Loucy (cell line): ENCODE measurements at regions not wholly inside any gene's neighbourhood (a gene's known extent, or its start where the extent isn't known, plus 50 kb on each side); places are given as distances from the start of the nearest gene placed in this dataset.

Experiments
- H2AFZ ChIP-seq: fragments of 200-600 bp; sonication (generic); 2 replicates; pipeline ENCODE4 v1.6.0; 2016; ENCODE audit warnings: antibody characterized with exemption, mild to moderate bottlenecking, low read length, moderate library complexity
- H3F3A ChIP-seq: fragments of 200-600 bp; 2 replicates; pipeline ENCODE4 v1.6.0; 2016; ENCODE audit warnings: antibody characterized with exemption, low read depth, mild to moderate bottlenecking
- H3K27me3 ChIP-seq: fragments of 200-600 bp; sonication (generic); 2 replicates; pipeline ENCODE4 v1.6.1; 2014; ENCODE audit warnings: low read length, mild to moderate bottlenecking; ENCODE audit not compliant: insufficient read depth, poor library complexity, severe bottlenecking
- H3K36me3 ChIP-seq: fragments of 200-600 bp; sonication (generic); 2 replicates; pipeline ENCODE4 v1.6.1; 2016; ENCODE audit warnings: low read length; ENCODE audit not compliant: insufficient read depth
- H3K4me1 ChIP-seq: fragments of 200-600 bp; sonication (generic); 2 replicates; pipeline ENCODE4 v1.5.1; 2014; ENCODE audit warnings: low read length, mild to moderate bottlenecking; ENCODE audit not compliant: insufficient read depth, poor library complexity, severe bottlenecking
- H3K4me2 ChIP-seq: fragments of 200-600 bp; sonication (generic); 2 replicates; pipeline ENCODE4 v1.6.0; 2014; ENCODE audit warnings: antibody characterized with exemption, low read length, low read depth, mild to moderate bottlenecking; ENCODE audit not compliant: poor library complexity, severe bottlenecking
- H3K4me3 ChIP-seq: fragments of 200-600 bp; sonication (generic); 2 replicates; pipeline ENCODE4 v1.5.1; 2014; ENCODE audit warnings: low read length, mild to moderate bottlenecking, mixed read lengths; ENCODE audit not compliant: poor library complexity, severe bottlenecking
- H3K79me2 ChIP-seq: fragments of 200-600 bp; sonication (generic); 2 replicates; pipeline ENCODE4 v1.6.1; 2014; ENCODE audit warnings: low read length; ENCODE audit not compliant: insufficient read depth
- H3K9ac ChIP-seq: fragments of 200-600 bp; sonication (generic); 2 replicates; pipeline ENCODE4 v1.6.0; 2014; ENCODE audit warnings: mild to moderate bottlenecking, low read depth, low read length, moderate library complexity; ENCODE audit not compliant: poor library complexity, severe bottlenecking
- H3K9me2 ChIP-seq: fragments of 200-600 bp; sonication (generic); replicated peaks from 2 replicates; pipeline ENCODE4 v1.6.1; 2016; ENCODE audit warnings: low read depth, low read length, mixed read lengths
- H3K9me3 ChIP-seq: fragments of 200-600 bp; sonication (generic); 2 replicates; pipeline ENCODE4 v1.6.1; 2014; ENCODE audit warnings: mild to moderate bottlenecking, antibody characterized with exemption, low read length, low read depth; ENCODE audit not compliant: insufficient read depth
- H4K20me1 ChIP-seq: fragments of 200-600 bp; sonication (generic); 2 replicates; pipeline ENCODE4 v1.6.0; 2014; ENCODE audit warnings: antibody characterized with exemption, low read length, mild to moderate bottlenecking; ENCODE audit not compliant: insufficient read depth, poor library complexity, severe bottlenecking
- CTCF ChIP-seq: fragments of 200-600 bp; sonication (generic); conservative IDR thresholded peaks from 2 replicates; pipeline ENCODE4 v1.5.1; 2014; ENCODE audit warnings: mild to moderate bottlenecking, antibody characterized with exemption, low read length
- EZH2phosphoT487 ChIP-seq: fragments of 200-600 bp; IDR thresholded peaks from 2 replicates; pipeline ENCODE4 v1.6.1; 2018; ENCODE audit warnings: antibody characterized with exemption, mild to moderate bottlenecking, moderate library complexity, borderline replicate concordance

DNA sequence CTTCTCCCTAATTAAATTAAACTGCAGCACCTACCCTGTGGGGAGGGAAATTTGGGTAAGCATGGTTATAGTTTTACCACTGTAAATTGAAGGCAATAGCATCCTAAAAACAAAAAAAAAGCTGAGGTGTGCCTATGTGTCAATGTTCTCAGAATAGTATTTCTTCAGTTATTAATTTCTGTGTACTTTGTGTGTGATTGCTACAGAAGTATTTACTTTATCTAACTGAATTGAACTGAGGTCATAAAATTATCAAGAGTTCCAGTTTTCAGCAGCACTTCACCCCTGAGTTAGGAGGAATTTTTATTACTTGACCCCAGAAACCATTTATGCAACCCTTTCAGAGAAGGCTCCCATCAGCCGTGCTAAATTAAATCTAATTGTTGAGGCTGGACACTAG, 333.6 kb upstream of the ALCAM start:
- no peaks in the 10 kb centered on the region for H3K4me1 ChIP-seq
- H3K4me3 ChIP-seq: no peak overlapping the region
- no peak overlapping the region for H3K9ac ChIP-seq
- no peaks in the 10 kb centered on the region for H4K20me1 ChIP-seq
- H3F3A ChIP-seq: no peaks in the 10 kb centered on the region
- H3K9me2 ChIP-seq: no peaks in the 10 kb centered on the region
- no peak overlapping the region for H3K4me2 ChIP-seq
- H2AFZ ChIP-seq: no peak overlapping the region
- no peaks in the 10 kb centered on the region for H3K36me3 ChIP-seq
- H3K9me3 ChIP-seq: no peaks in the 10 kb centered on the region
- no peaks in the 10 kb centered on the region for H3K79me2 ChIP-seq
- TF ChIP-seq CTCF (no peak), EZH2phosphoT487 (no peak)
- no peaks in the 10 kb centered on the region for H3K27me3 ChIP-seq

DNA sequence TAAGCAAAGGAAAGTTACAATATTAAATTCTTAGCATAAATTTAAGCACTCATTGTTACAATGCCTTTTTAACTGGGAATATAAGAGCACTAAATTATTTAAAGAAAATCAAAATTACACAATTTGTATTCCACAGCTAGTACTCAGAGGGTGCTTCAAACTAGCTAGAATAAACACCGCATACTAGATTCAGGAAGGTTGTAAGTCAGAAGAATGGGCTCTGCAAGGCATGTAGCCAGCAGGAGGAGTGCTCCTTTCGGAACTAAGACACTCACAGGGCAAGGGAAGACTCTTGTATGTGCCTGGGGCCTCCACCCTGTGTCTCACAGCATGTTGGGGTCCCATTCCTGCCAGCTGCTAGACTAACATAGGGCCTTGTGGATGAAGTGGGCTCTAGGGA, 327.7 kb upstream of the ALCAM start:
- Histone ChIP-seq H3K4me2 (no peak overlapping the region), H3K4me3 (no peak overlapping the region), H3K9ac (no peak overlapping the region), H3K4me1 (no peaks in the 10 kb centered on the region), H3K27me3 (no peaks in the 10 kb centered on the region), H3K9me3 (no peaks in the 10 kb centered on the region), H3K9me2 (no peaks in the 10 kb centered on the region), H4K20me1 (no peaks in the 10 kb centered on the region), H3K79me2 (no peaks in the 10 kb centered on the region), H2AFZ (no peak overlapping the region), H3K36me3 (no peaks in the 10 kb centered on the region), H3F3A (no peaks in the 10 kb centered on the region)
- TF ChIP-seq EZH2phosphoT487 (no peak), CTCF (no peak)

DNA sequence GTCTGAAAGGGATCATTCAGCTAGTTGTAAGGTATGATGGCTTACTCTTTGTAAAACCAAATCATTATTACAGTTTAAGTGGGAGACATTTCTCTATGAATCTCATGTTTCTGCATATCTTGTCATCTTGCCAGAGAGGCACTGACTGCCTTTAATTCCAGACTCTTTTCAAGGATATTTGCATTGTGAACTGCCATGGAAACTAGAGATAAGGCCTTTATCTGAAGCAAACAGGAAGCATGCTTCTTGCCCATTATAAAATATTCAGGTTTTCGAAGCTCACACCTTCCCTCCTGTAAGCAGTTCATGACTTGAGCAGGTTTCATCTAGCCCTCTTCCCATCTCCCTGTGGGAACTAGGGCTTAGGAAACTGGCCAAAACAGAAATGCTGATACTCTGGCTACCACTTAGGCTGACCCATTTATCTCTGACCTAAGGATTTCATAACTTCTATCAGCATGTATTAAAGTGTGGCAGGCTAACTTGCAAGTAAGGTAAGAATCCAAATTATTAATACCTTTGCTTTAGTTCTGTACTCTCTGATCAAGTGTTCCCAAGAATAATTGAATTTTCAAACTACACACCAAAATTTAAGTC, 326.6 kb upstream of the ALCAM start:
- no peaks in the 10 kb centered on the region for H3F3A ChIP-seq
- H3K27me3 ChIP-seq: no peaks in the 10 kb centered on the region
- no peaks in the 10 kb centered on the region for H3K79me2 ChIP-seq
- no peak overlapping the region for H3K9ac ChIP-seq
- no peak overlapping the region for H2AFZ ChIP-seq
- no peaks in the 10 kb centered on the region for H3K4me1 ChIP-seq
- TF ChIP-seq EZH2phosphoT487 (no peak), CTCF (no peak)
- no peak overlapping the region for H3K4me3 ChIP-seq
- H4K20me1 ChIP-seq: no peaks in the 10 kb centered on the region
- H3K9me2 ChIP-seq: no peaks in the 10 kb centered on the region
- no peaks in the 10 kb centered on the region for H3K36me3 ChIP-seq
- no peak overlapping the region for H3K4me2 ChIP-seq
- no peaks in the 10 kb centered on the region for H3K9me3 ChIP-seq
